Smooth muscle cell (in vitro differentiated cells): ENCODE measurements at regions not wholly inside any gene's neighbourhood (a gene's known extent, or its start where the extent isn't known, plus 50 kb on each side); places are given as distances from the start of the nearest gene placed in this dataset.

ENCODE experiments used
- DNase-seq: peaks from one replicate; lab custom pipeline; 2025; ENCODE audit not compliant: unreplicated experiment; lab: John Stamatoyannopoulos, UW
- H2AFZ ChIP-seq: fragments of 200-600 bp; sonication (generic); 2 replicates; pipeline ENCODE4 v1.6.0; 2016; ENCODE audit warnings: antibody characterized with exemption, low read depth, mild to moderate bottlenecking
- H3F3A ChIP-seq: fragments of 200-600 bp; sonication (generic); 2 replicates; pipeline ENCODE4 v1.6.0; 2017; ENCODE audit warnings: antibody characterized with exemption, low read depth
- H3K27ac ChIP-seq: fragments of 200-600 bp; sonication (generic); 2 replicates; pipeline ENCODE4 v1.5.1; 2016; ENCODE audit warnings: low read depth, mild to moderate bottlenecking
- H3K27me3 ChIP-seq: fragments of 200-600 bp; sonication (generic); 2 replicates; pipeline ENCODE4 v1.6.1; 2016; ENCODE audit warnings: low read depth, mild to moderate bottlenecking
- H3K36me3 ChIP-seq: fragments of 200-600 bp; sonication (generic); 2 replicates; pipeline ENCODE4 v1.5.1; 2016; ENCODE audit warnings: low read depth
- H3K4me1 ChIP-seq: fragments of 200-600 bp; sonication (generic); 2 replicates; pipeline ENCODE4 v1.5.1; 2016; ENCODE audit warnings: low read depth
- H3K4me2 ChIP-seq: fragments of 200-600 bp; sonication (generic); 2 replicates; pipeline ENCODE4 v1.6.0; 2016; ENCODE audit warnings: mild to moderate bottlenecking
- H3K4me3 ChIP-seq: fragments of 200-600 bp; sonication (generic); 2 replicates; pipeline ENCODE4 v1.5.1; 2016; ENCODE audit warnings: mild to moderate bottlenecking
- H3K79me2 ChIP-seq: fragments of 200-600 bp; sonication (generic); 2 replicates; pipeline ENCODE4 v1.6.0; 2016; ENCODE audit warnings: low read depth, mild to moderate bottlenecking
- H3K9ac ChIP-seq: fragments of 200-600 bp; sonication (generic); 2 replicates; pipeline ENCODE4 v1.6.0; 2016; ENCODE audit warnings: low read depth
- H3K9me3 ChIP-seq: fragments of 200-600 bp; sonication (generic); replicated peaks from 2 replicates; pipeline ENCODE4 v1.5.1; 2016; ENCODE audit warnings: low read depth
- H4K20me1 ChIP-seq: fragments of 200-600 bp; sonication (generic); 2 replicates; pipeline ENCODE4 v1.6.0; 2016; ENCODE audit warnings: low read depth
- CTCF ChIP-seq: fragments of 200-600 bp; sonication (generic); IDR thresholded peaks from 2 replicates; pipeline ENCODE4 v1.5.1; 2017; ENCODE audit warnings: borderline replicate concordance, mild to moderate bottlenecking, antibody characterized with exemption; ENCODE audit not compliant: insufficient read depth, poor library complexity, severe bottlenecking
- WGBS: methylation state at CpG from one replicate; pipeline ENCODE4 v1.1.7; 2016; ENCODE audit warnings: low lambda C conversion rate; 5-methylcytosine and 5-hydroxymethylcytosine counted together

GRCh38 chr6:165956874-165957273, 210.8 kb downstream of the TBXT start:
- H3K27ac ChIP-seq: no peak overlapping the region
- H3K4me2 ChIP-seq: no peak overlapping the region
- no peaks in the 10 kb centered on the region for H3K4me1 ChIP-seq
- no peaks in the 10 kb centered on the region for H4K20me1 ChIP-seq
- TF ChIP-seq CTCF: no peak
- WGBS: 82% methylated on average over 1 of the region's 1 CpG
- no peak overlapping the region for H2AFZ ChIP-seq
- DNase-seq: no peak
- no peaks in the 10 kb centered on the region for H3K79me2 ChIP-seq
- H3F3A ChIP-seq: no peaks in the 10 kb centered on the region
- no peak overlapping the region for H3K4me3 ChIP-seq
- no peaks in the 10 kb centered on the region for H3K27me3 ChIP-seq
- H3K9me3 ChIP-seq: no peaks in the 10 kb centered on the region
- H3K36me3 ChIP-seq: no peaks in the 10 kb centered on the region
- H3K9ac ChIP-seq: no peak overlapping the region

- 73% methylated on average over 7 of the region's 7 CpGs for WGBS
- H3K79me2 ChIP-seq: no peaks in the 10 kb centered on the region
- no peaks in the 10 kb centered on the region for H3F3A ChIP-seq
- no peaks in the 10 kb centered on the region for H3K36me3 ChIP-seq
- no peak overlapping the region for H2AFZ ChIP-seq
- H3K9me3 ChIP-seq: no peaks in the 10 kb centered on the region
- H3K4me1 ChIP-seq: no peaks in the 10 kb centered on the region
- H3K27me3 ChIP-seq: no peaks in the 10 kb centered on the region
- no peaks in the 10 kb centered on the region for H4K20me1 ChIP-seq
- DNase-seq: no peak
- H3K4me2 ChIP-seq: no peak overlapping the region
- TF ChIP-seq CTCF: no peak
- H3K9ac ChIP-seq: no peak overlapping the region
- H3K27ac ChIP-seq: no peak overlapping the region
- H3K4me3 ChIP-seq: no peak overlapping the region
These were observed 215.1 kb downstream of the TBXT start for GRCh38 chr6:165952514-165952913.

- DNase-seq: no peak
- no peaks in the 10 kb centered on the region for H3K36me3 ChIP-seq
- H3F3A ChIP-seq: no peaks in the 10 kb centered on the region
- H3K4me1 ChIP-seq: no peaks in the 10 kb centered on the region
- H3K27me3 ChIP-seq: no peaks in the 10 kb centered on the region
- TF ChIP-seq CTCF: no peak
- no peak overlapping the region for H3K27ac ChIP-seq
- WGBS: 86% methylated on average over 6 of the region's 6 CpGs
- H3K79me2 ChIP-seq: no peaks in the 10 kb centered on the region
- H4K20me1 ChIP-seq: no peaks in the 10 kb centered on the region
- no peak overlapping the region for H3K9ac ChIP-seq
- H3K4me2 ChIP-seq: no peak overlapping the region
- H3K4me3 ChIP-seq: no peak overlapping the region
- H2AFZ ChIP-seq: no peak overlapping the region
- H3K9me3 ChIP-seq: no peaks in the 10 kb centered on the region
These were observed 217.3 kb downstream of the TBXT start for GRCh38 chr6:165950316-165950715.

- no peak overlapping the region for H3K27ac ChIP-seq
- 94% methylated on average over 12 of the region's 12 CpGs for WGBS
- H2AFZ ChIP-seq: no peak overlapping the region
- no peaks in the 10 kb centered on the region for H3K9me3 ChIP-seq
- no peaks in the 10 kb centered on the region for H3K36me3 ChIP-seq
- H3K4me1 ChIP-seq: no peaks in the 10 kb centered on the region
- H3K9ac ChIP-seq: no peak overlapping the region
- no peak overlapping the region for H3K4me3 ChIP-seq
- no peak for TF ChIP-seq CTCF
- H3K4me2 ChIP-seq: no peak overlapping the region
- no peaks in the 10 kb centered on the region for H3K79me2 ChIP-seq
- no peaks in the 10 kb centered on the region for H3F3A ChIP-seq
- no peak for DNase-seq
- no peaks in the 10 kb centered on the region for H4K20me1 ChIP-seq
- no peaks in the 10 kb centered on the region for H3K27me3 ChIP-seq
These were observed 218.3 kb downstream of the TBXT start for GRCh38 chr6:165949324-165949723.
